IMR-90 (cell line): ENCODE measurements at regions not wholly inside any gene's neighbourhood (a gene's known extent, or its start where the extent isn't known, plus 50 kb on each side); places are given as distances from the start of the nearest gene placed in this dataset.

Source experiments
- ATAC-seq: fragments of 200-7000 bp; cut with Tn5 transposase; 2 replicates; pipeline ENCODE4 v1.9.1; 2020; ENCODE audit warnings: low read depth, mild to moderate bottlenecking, moderate library complexity
- BruUV-seq: library from RNA; stranded (reverse); fragments of 400-500 nt; replicated peaks from 2 replicates; lab custom pipeline; 2021; lab: Mats Ljungman, UMichigan
- CTCF ChIA-PET: fragments of 300-600 bp; formaldehyde crosslinking; extraction: SDS; loops from one replicate; lab custom pipeline; 2021; ENCODE audit warnings: antibody characterized with exemption; lab: Yijun Ruan, JAX
- POLR2A ChIA-PET: fragments of 300-600 bp; sonication (Branson Sonifier 250); formaldehyde crosslinking; loops from one replicate; lab custom pipeline; 2022; ENCODE audit warnings: antibody characterized with exemption; ENCODE audit not compliant: unreplicated experiment; lab: Charles Lee
- DNase-seq: peaks from one replicate; pipeline ENCODE4 v3.0.0; 2013
- H2AFZ ChIP-seq: replicated peaks from 2 replicates; pipeline ENCODE3; 2013; ENCODE audit warnings: low read length, mild to moderate bottlenecking; ENCODE audit not compliant: poor library complexity
- H2AK5ac ChIP-seq: 2 replicates; pipeline ENCODE4 v1.6.1; 2013; ENCODE audit warnings: low read depth, low read length, inconsistent platforms
- H2AK9ac ChIP-seq: replicated peaks from 2 replicates; pipeline ENCODE3; 2013; ENCODE audit warnings: mild to moderate bottlenecking, low read depth, low read length, moderate library complexity; ENCODE audit not compliant: poor library complexity
- H2BK120ac ChIP-seq: 2 replicates; pipeline ENCODE4 v1.6.1; 2013; ENCODE audit warnings: low read depth, low read length, inconsistent platforms
- H2BK15ac ChIP-seq: 3 replicates; pipeline ENCODE4 v1.6.1; 2013; ENCODE audit warnings: low read depth, low read length, inconsistent platforms
- H2BK20ac ChIP-seq: 2 replicates; pipeline ENCODE4 v1.6.1; 2013; ENCODE audit warnings: low read depth, mild to moderate bottlenecking, inconsistent platforms, low read length, moderate library complexity
- H2BK5ac ChIP-seq: 2 replicates; pipeline ENCODE4 v1.6.1; 2013; ENCODE audit warnings: mild to moderate bottlenecking, low read depth, low read length, inconsistent platforms; ENCODE audit not compliant: poor library complexity, severe bottlenecking
- H3K14ac ChIP-seq: replicated peaks from 2 replicates; pipeline ENCODE4 v1.6.1; 2013; ENCODE audit warnings: low read depth, low read length, inconsistent platforms
- H3K18ac ChIP-seq: 2 replicates; pipeline ENCODE4 v1.6.1; 2013; ENCODE audit warnings: low read depth, low read length, control low read depth
- H3K23ac ChIP-seq: 2 replicates; pipeline ENCODE4 v1.6.1; 2013; ENCODE audit warnings: low read depth, low read length, inconsistent platforms
- H3K27ac ChIP-seq: 2 replicates; pipeline ENCODE4 v1.5.1; 2013; ENCODE audit warnings: mild to moderate bottlenecking, control low read depth, low read length; ENCODE audit not compliant: insufficient read depth
- H3K27me3 ChIP-seq: 2 replicates; pipeline ENCODE4 v1.6.1; 2013; ENCODE audit warnings: low read length; ENCODE audit not compliant: control insufficient read depth, insufficient read depth
- H3K36me3 ChIP-seq: 2 replicates; pipeline ENCODE4 v1.6.1; 2013; ENCODE audit warnings: low read length, mixed read lengths; ENCODE audit not compliant: control insufficient read depth, insufficient read depth
- H3K4ac ChIP-seq: 2 replicates; pipeline ENCODE4 v1.6.1; 2013; ENCODE audit warnings: low read depth, low read length, inconsistent platforms
- H3K4me1 ChIP-seq: 2 replicates; pipeline ENCODE4 v1.6.1; 2013; ENCODE audit warnings: low read length, mixed read lengths; ENCODE audit not compliant: control insufficient read depth, insufficient read depth
- H3K4me2 ChIP-seq: 2 replicates; pipeline ENCODE4 v1.6.1; 2013; ENCODE audit warnings: low read depth, mild to moderate bottlenecking, control low read depth, low read length, moderate library complexity
- H3K4me3 ChIP-seq: 2 replicates; pipeline ENCODE4 v1.5.1; 2013; ENCODE audit warnings: low read depth, mild to moderate bottlenecking, control low read depth, low read length, moderate library complexity; ENCODE audit not compliant: insufficient read depth
- H3K56ac ChIP-seq: 2 replicates; pipeline ENCODE4 v1.6.1; 2013; ENCODE audit warnings: low read length, inconsistent platforms; ENCODE audit not compliant: insufficient read depth; ENCODE audit errors: extremely low read depth
- H3K79me1 ChIP-seq, 2 experiments: 2 replicates each; pipeline ENCODE4 v1.6.1; 2013; ENCODE audit warnings: low read length in 2 of 2, inconsistent platforms in 1 of 2, low read depth in 1 of 2
- H3K9ac ChIP-seq: 2 replicates; pipeline ENCODE4 v1.6.1; 2013; ENCODE audit warnings: low read depth, low read length, control low read depth
- H3K9me1 ChIP-seq: 2 replicates; pipeline ENCODE4 v1.6.1; 2013; ENCODE audit warnings: low read length, inconsistent platforms; ENCODE audit not compliant: insufficient read depth
- H3K9me3 ChIP-seq: 2 replicates; pipeline ENCODE4 v1.6.1; 2013; ENCODE audit warnings: low read length; ENCODE audit not compliant: control insufficient read depth, insufficient read depth
- H4K20me1 ChIP-seq: 2 replicates; pipeline ENCODE4 v1.6.1; 2013; ENCODE audit warnings: low read length, inconsistent platforms; ENCODE audit not compliant: insufficient read depth
- H4K5ac ChIP-seq: 2 replicates; pipeline ENCODE4 v1.6.1; 2013; ENCODE audit warnings: mild to moderate bottlenecking, low read depth, low read length, control low read depth
- H4K8ac ChIP-seq, 2 experiments: 2 replicates each; pipeline ENCODE4 v1.6.1; 2013; ENCODE audit warnings: low read depth in 2 of 2, low read length in 2 of 2, control low read depth in 1 of 2, inconsistent platforms in 1 of 2
- H4K91ac ChIP-seq: 2 replicates; pipeline ENCODE4 v1.6.1; 2013; ENCODE audit warnings: low read depth, low read length, inconsistent platforms; ENCODE audit not compliant: insufficient read depth
- MAFK ChIP-seq: IDR thresholded peaks from 2 replicates; pipeline ENCODE4 v1.6.1; 2012; ENCODE audit warnings: low read depth, low read length, improper control_type of control experiment
- MXI1 ChIP-seq: IDR thresholded peaks from 2 replicates; pipeline ENCODE4 v1.6.1; 2012; ENCODE audit warnings: low read depth, mild to moderate bottlenecking, low read length, moderate library complexity, borderline replicate concordance
- POLR2A ChIP-seq: IDR thresholded peaks from 2 replicates; pipeline ENCODE4 v1.6.1; 2012; ENCODE audit warnings: mild to moderate bottlenecking, low read depth, low read length
- RCOR1 ChIP-seq: IDR thresholded peaks from 2 replicates; pipeline ENCODE4 v1.6.1; 2012; ENCODE audit warnings: mild to moderate bottlenecking, low read length, improper control_type of control experiment; ENCODE audit not compliant: insufficient replicate concordance
- RFX5 ChIP-seq: IDR thresholded peaks from 2 replicates; pipeline ENCODE4 v1.8.0; 2012; ENCODE audit warnings: low read depth, mild to moderate bottlenecking, low read length, moderate library complexity
- USF2 ChIP-seq: fragments of 150-350 bp; IDR thresholded peaks from 2 replicates; pipeline ENCODE4 v1.6.1; 2017; ENCODE audit warnings: mild to moderate bottlenecking, antibody characterized with exemption, low read length, low read depth
- WGBS, 2 experiments: methylation state at CpG; one replicate each; pipeline versions ENCODE4 v1.1.5 to v1.1.7; 2013; ENCODE audit warnings: missing lambda C conversion rate in 2 of 2; ENCODE audit not compliant: insufficient read length in 1 of 2; ENCODE audit errors: extremely low coverage in 2 of 2; 5-methylcytosine and 5-hydroxymethylcytosine counted together
- dilution Hi-C: fragments of 300-500 bp; cut with HindIII; formaldehyde crosslinking; loops from one replicate; pipeline ENCODE4 v1.14.3; 2018; ENCODE audit warnings: low sequenced_read_pairs; ENCODE audit not compliant: unreplicated experiment
- in situ Hi-C: fragments of 300-500 bp; cut with MboI; formaldehyde crosslinking; loops from 3 replicates; pipeline ENCODE4 v1.14.3; 2019; ENCODE audit warnings: low sequenced_read_pairs, inconsistent platforms, mixed read lengths
- intact Hi-C: fragments of 100-400 bp; cut with micrococcal nuclease; formaldehyde crosslinking; loops from 2 replicates; pipeline ENCODE4 v1.10.0; 2022

DNA sequence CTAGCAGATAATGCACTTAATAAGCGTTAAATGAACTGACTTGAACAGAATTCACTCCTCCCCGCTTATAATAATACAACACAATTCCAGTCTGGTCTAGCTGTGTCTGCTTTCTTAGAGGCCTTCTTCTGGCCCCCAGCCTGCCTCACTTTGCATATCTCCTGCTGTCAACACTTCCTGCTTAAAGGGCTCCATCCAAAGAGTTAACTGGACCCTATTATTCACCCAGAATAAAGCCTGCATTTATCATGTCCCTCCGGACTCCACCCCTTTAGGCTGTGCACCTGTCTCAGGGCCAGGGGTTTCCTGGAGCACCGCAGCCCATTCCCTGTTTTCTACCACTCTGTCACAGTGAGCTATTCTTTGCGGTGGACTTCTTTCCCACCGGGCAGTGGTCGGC, 115.4 kb upstream of the FOXN2 start:
- Histone ChIP-seq H3K36me3 (no peaks in the 10 kb centered on the region), H3K4ac (no peak overlapping the region), H3K4me2 (no peak overlapping the region), H4K5ac (no peak overlapping the region), H2AFZ (no peak overlapping the region), H3K79me1 (no peaks in the 10 kb centered on the region), H2BK20ac (no peak overlapping the region), H4K8ac (no peak overlapping the region), H4K20me1 (no peaks in the 10 kb centered on the region), H2BK120ac (no peak overlapping the region), H3K4me3 (no peak overlapping the region), H3K27ac (no peak overlapping the region), H3K56ac (no peak overlapping the region), H3K9me3 (no peaks in the 10 kb centered on the region), H2AK9ac (no peak overlapping the region), H3K23ac (no peak overlapping the region), H4K91ac (no peak overlapping the region), H3K9me1 (peaks cover 4% of the 10 kb centered on the region; the same call in 1 of the 2 replicates), H3K27me3 (peaks cover 2% of the 10 kb centered on the region; the same call in 1 of the 2 replicates), H2BK5ac (no peak overlapping the region), H2AK5ac (no peak overlapping the region), H3K9ac (no peak overlapping the region), H3K4me1 (peaks cover 2% of the 10 kb centered on the region), H2BK15ac (no peak overlapping the region), H3K14ac (no peak overlapping the region), H3K18ac (no peak overlapping the region)
- in situ Hi-C loops (no loop called here), dilution Hi-C loops (no loop called here), intact Hi-C loops (no loop called here)
- ATAC-seq, result no peak
- BruUV-seq, result no TSS peak
- POLR2A ChIA-PET, result no interaction called here
- no peak for TF ChIP-seq POLR2A
- TF ChIP-seq USF2, result no peak
- no peak for TF ChIP-seq MXI1
- TF ChIP-seq MAFK, result no peak
- no peak for TF ChIP-seq RFX5
- no peak for TF ChIP-seq RCOR1
- 69% methylated on average over 5 of the region's 7 CpGs; no CpG with 5 or more reads in 1 of the 2 experiments for WGBS, 2 experiments
- no peak for DNase-seq
- CTCF ChIA-PET, result no interaction called here
